ENCODE measurements at regions not wholly inside any gene's neighbourhood (a gene's known extent, or its start where the extent isn't known, plus 50 kb on each side); places are given as distances from the start of the nearest gene placed in this dataset.

- Histone ChIP-seq H2AFZ (ENCODE audit: low read depth, low read length) (no peak overlapping the region), H3K4me1 (ENCODE audit: control insufficient read depth, extremely low read depth, insufficient read depth, low read length) (no peaks in the 10 kb centered on the region), H3K9me3 (replicated peaks; ENCODE audit: control insufficient read depth, insufficient read depth, low read length) (no peaks in the 10 kb centered on the region), H3K27me3 (ENCODE audit: control insufficient read depth in 2 of 2, insufficient read depth in 2 of 2, low read length in 2 of 2) (no peaks in the 10 kb centered on the region), H3K9me1 (replicated peaks; ENCODE audit: control insufficient read depth, extremely low read depth, insufficient read depth, low read length) (no peaks in the 10 kb centered on the region), H3K9ac (replicated peaks; ENCODE audit: extremely low read depth, insufficient read depth, low read length) (no peak overlapping the region), H3K4me3 (replicated peaks in 1 of 3; ENCODE audit: insufficient read depth in 1 of 3, low read depth in 1 of 3, low read length in 3 of 3) (no peak overlapping the region), H4K20me1 (replicated peaks; ENCODE audit: control insufficient read depth, extremely low read depth, insufficient read depth, low read length) (no peaks in the 10 kb centered on the region), H3K36me3 (ENCODE audit: control insufficient read depth in 2 of 2, extremely low read depth in 1 of 2, insufficient read depth in 2 of 2, low read length in 2 of 2) (no peaks in the 10 kb centered on the region), H3K4me2 (ENCODE audit: insufficient read depth, low read length) (no peak overlapping the region), H3K27ac (ENCODE audit: insufficient read depth, low read depth, low read length) (no peak overlapping the region), H3K79me2 (ENCODE audit: control insufficient read depth, insufficient read depth, low read length) (no peaks in the 10 kb centered on the region)
- POLR2A ChIA-PET, result no interaction called here
- dilution Hi-C loops (cut with MboI; ENCODE audit: extremely low pct_ligation_motif_present, low sequenced_read_pairs) (no loop called here), intact Hi-C loops (cut with micrococcal nuclease) (no loop called here)
- no peak for FAIRE-seq
- CTCF ChIA-PET, result no interaction called here
- DNase-seq (ENCODE audit: low read depth, low spot score), result no peak
- TF ChIP-seq POLR2AphosphoS5 (IDR thresholded peaks at IDR 0.05; ENCODE audit: insufficient read depth, low read depth, low read length) (no peak), POLR2A (IDR thresholded peaks at IDR 0.05; ENCODE audit: low read depth, low read length) (no peak), GATA2 (IDR thresholded peaks at IDR 0.05; ENCODE audit: insufficient read depth, insufficient read length, low read depth, low read length) (no peak), JUN (IDR thresholded peaks at IDR 0.05; ENCODE audit: borderline replicate concordance, insufficient read depth, insufficient read length, low read depth) (no peak), CTCF (IDR thresholded peaks at IDR 0.05; ENCODE audit: extremely low read depth in 1 of 2, insufficient read depth in 1 of 2, low read depth in 1 of 2, low read length in 2 of 2) (no peak), MAX (IDR thresholded peaks at IDR 0.05; ENCODE audit: insufficient read depth, insufficient read length) (no peak), FOS (IDR thresholded peaks at IDR 0.05; ENCODE audit: borderline replicate concordance, insufficient read depth, low read length) (no peak), MYC (IDR thresholded peaks at IDR 0.05; ENCODE audit: low read depth, low read length) (no peak), EZH2 (IDR thresholded peaks at IDR 0.05; ENCODE audit: borderline replicate concordance, low read depth, low read length, severe bottlenecking) (no peak)
- no TSS peak for BruUV-seq (replicated peaks)
These were observed 253.2 kb upstream of the RAB6C start for GRCh38 chr2:129726216-129726615.
